Gastroesophageal sphincter (tissue), 4 donors: ENCODE measurements at regions not wholly inside any gene's neighbourhood (a gene's known extent, or its start where the extent isn't known, plus 50 kb on each side); places are given as distances from the start of the nearest gene placed in this dataset.

Source experiments
- ATAC-seq: fragments of 150-250 bp; one replicate; pipeline ENCODE4 v1.9.1; 2016; ENCODE audit warnings: mild to moderate bottlenecking, moderate library complexity
- H3K27ac ChIP-seq, 4 donors: fragments of 200-600 bp; sonication (generic) in 3 of 4; 1 replicate in 3 of 4; 2 replicates in 1 of 4; pipeline ENCODE4 v1.5.1; 2016 to 2019
- H3K27me3 ChIP-seq: fragments of 200-600 bp; sonication (generic); one replicate; pipeline ENCODE4 v1.5.1; 2019
- H3K36me3 ChIP-seq, 2 donors: fragments of 200-600 bp; sonication (generic); one replicate each; pipeline ENCODE4 v1.5.1; 2019; ENCODE audit warnings: control low read depth in 1 of 2
- H3K4me1 ChIP-seq, 3 donors: fragments of 200-600 bp; sonication (generic); 1 replicate in 2 of 3; 2 replicates in 1 of 3; pipeline ENCODE4 v1.5.1; 2016 to 2019; ENCODE audit warnings: control low read depth in 2 of 3
- H3K4me3 ChIP-seq, 2 donors: fragments of 200-600 bp; sonication (generic); one replicate each; pipeline ENCODE4 v1.5.1; 2019; ENCODE audit warnings: mild to moderate bottlenecking in 1 of 2, moderate library complexity in 1 of 2
- H3K9me3 ChIP-seq, 3 donors: fragments of 200-600 bp; sonication (generic); one replicate each; pipeline ENCODE4 v1.5.1; 2017 to 2019; ENCODE audit warnings: control low read depth in 2 of 3
- EP300 ChIP-seq: sonication (generic); formaldehyde crosslinking; IDR thresholded peaks from one replicate; pipeline ENCODE4 v1.6.1; 2017; ENCODE audit warnings: antibody characterized with exemption, mild to moderate bottlenecking
- POLR2A ChIP-seq, 2 donors: fragments of 450-650 bp; IDR thresholded peaks; one replicate each; pipeline ENCODE4 v1.6.1; 2017; ENCODE audit warnings: antibody characterized with exemption in 2 of 2, mild to moderate bottlenecking in 2 of 2, moderate library complexity in 1 of 2
- POLR2AphosphoS5 ChIP-seq: sonication (generic); formaldehyde crosslinking; IDR thresholded peaks from one replicate; pipeline ENCODE4 v1.6.1; 2017; ENCODE audit warnings: antibody characterized with exemption
- WGBS, 2 donors: methylation state at CpG; one replicate each; pipeline ENCODE4 v1.1.5; 2018; ENCODE audit warnings: low coverage in 1 of 2; 5-methylcytosine and 5-hydroxymethylcytosine counted together
- TF ChIP-seq, protein P1 (sequence below), 4 experiments: fragments of 200-600 bp in 2 of 4; fragments of 450-650 bp in 2 of 4; sonication (generic) in 1 of 4; IDR thresholded peaks; one replicate each; pipeline ENCODE4 v1.5.1; 2017 to 2019; ENCODE audit warnings: antibody characterized with exemption in 4 of 4, mild to moderate bottlenecking in 2 of 4, moderate library complexity in 2 of 4

DNA sequence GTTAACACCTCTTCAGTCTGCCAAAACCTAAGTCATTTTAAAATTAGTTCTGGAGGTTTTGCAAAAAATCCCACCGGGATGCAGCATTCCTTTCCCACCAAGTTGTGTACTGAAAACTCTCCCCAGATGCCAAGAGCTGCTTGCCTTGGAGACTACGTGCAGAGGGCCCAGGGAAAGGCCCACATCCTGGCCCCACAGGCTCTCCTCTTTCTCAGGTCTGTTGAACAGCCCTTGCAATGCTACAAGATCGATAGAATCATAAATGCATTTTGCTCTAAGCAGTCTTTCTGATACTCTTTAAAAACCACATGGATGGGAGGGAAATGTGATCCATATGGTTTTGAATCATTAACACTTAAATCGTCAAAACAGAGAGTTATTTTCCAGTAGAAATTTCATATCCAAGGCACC lies 126.7 kb upstream of the ZMIZ1 start:
- Histone ChIP-seq H3K36me3 (no peaks in the 10 kb centered on the region), H3K27me3 (no peaks in the 10 kb centered on the region), H3K4me3 (no peak overlapping the region), H3K4me1 (peaks cover 0 to 43% (median 13%) of the 10 kb centered on the region in 3 donors), H3K27ac (no peak overlapping the region), H3K9me3 (peaks cover 0 to 5% (median 0%) of the 10 kb centered on the region in 3 donors)
- TF ChIP-seq POLR2AphosphoS5 (no peak), EP300 (no peak), POLR2A (IDR thresholded peaks at IDR 0.05) (no peak)
- TF ChIP-seq, protein P1, sequence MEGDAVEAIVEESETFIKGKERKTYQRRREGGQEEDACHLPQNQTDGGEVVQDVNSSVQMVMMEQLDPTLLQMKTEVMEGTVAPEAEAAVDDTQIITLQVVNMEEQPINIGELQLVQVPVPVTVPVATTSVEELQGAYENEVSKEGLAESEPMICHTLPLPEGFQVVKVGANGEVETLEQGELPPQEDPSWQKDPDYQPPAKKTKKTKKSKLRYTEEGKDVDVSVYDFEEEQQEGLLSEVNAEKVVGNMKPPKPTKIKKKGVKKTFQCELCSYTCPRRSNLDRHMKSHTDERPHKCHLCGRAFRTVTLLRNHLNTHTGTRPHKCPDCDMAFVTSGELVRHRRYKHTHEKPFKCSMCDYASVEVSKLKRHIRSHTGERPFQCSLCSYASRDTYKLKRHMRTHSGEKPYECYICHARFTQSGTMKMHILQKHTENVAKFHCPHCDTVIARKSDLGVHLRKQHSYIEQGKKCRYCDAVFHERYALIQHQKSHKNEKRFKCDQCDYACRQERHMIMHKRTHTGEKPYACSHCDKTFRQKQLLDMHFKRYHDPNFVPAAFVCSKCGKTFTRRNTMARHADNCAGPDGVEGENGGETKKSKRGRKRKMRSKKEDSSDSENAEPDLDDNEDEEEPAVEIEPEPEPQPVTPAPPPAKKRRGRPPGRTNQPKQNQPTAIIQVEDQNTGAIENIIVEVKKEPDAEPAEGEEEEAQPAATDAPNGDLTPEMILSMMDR (IDR thresholded peaks at IDR 0.05): no peak
- WGBS, 2 donors: 63 to 78% methylated on average over 2 to 4 of the region's 4 CpGs
- no peak for ATAC-seq

DNA sequence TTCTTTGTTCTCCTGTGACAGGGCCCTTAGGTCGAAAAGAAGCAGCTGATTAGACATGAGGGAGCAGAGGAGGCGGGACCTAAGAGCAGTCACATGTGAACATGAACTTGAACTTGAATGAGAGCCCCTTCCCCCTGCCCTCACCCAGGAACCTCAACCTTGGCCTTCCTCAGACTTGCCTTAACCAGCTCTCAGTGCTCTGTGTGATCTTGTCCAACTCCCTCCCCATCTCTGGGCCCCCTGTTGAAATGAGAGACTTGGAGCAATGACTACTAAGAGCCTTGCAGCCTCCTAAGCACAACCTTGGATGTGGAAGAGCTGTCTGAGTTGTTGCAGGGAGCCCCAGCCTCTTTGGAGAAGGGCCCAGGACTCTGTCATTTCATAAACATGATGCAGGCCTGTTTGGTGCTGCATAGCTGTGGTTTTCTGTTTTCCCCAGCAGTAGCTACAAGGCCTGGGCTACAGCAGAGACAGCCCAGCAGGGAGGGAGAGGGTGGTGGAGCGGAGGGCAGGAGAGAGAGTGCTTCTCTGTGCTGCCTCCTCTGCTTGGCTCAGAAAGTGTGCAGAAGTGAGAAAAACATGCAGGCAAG lies 123.9 kb upstream of the ZMIZ1 start:
- peak; percentile 81 for ATAC-seq
- no peaks in the 10 kb centered on the region for H3K27me3 ChIP-seq
- H3K27ac ChIP-seq: peak overlapping the region in 3 of 4 donors; percentile 27 to 54 (median 53)
- peaks cover 0 to 30% (median 13%) of the 10 kb centered on the region in 3 donors for H3K4me1 ChIP-seq
- H3K36me3 ChIP-seq: no peaks in the 10 kb centered on the region
- 20 to 40% methylated on average over 1 of the region's 3 CpGs for WGBS, 2 donors
- TF ChIP-seq EP300 (no peak), POLR2AphosphoS5 (peak; percentile 74), POLR2A (IDR thresholded peaks at IDR 0.05) (no peak)
- TF ChIP-seq, protein P1 (IDR thresholded peaks at IDR 0.05): no peak
- no peak overlapping the region for H3K4me3 ChIP-seq
- H3K9me3 ChIP-seq: peaks cover 0 to 5% (median 0%) of the 10 kb centered on the region in 3 donors

- H3K27ac ChIP-seq: peak overlapping the region in 1 of 4 donors; percentile 27
- 81% methylated on average over 3 of the region's 4 CpGs; no CpG with 5 or more reads in 1 of the 2 donors for WGBS, 2 donors
- TF ChIP-seq POLR2AphosphoS5 (no peak), EP300 (no peak), POLR2A (IDR thresholded peaks at IDR 0.05) (no peak)
- TF ChIP-seq, protein P1 (IDR thresholded peaks at IDR 0.05): no peak
- ATAC-seq: no peak
- H3K4me1 ChIP-seq: peaks cover 0 to 30% (median 13%) of the 10 kb centered on the region in 3 donors
- no peaks in the 10 kb centered on the region for H3K36me3 ChIP-seq
- no peak overlapping the region for H3K4me3 ChIP-seq
- peaks cover 0 to 5% (median 0%) of the 10 kb centered on the region in 3 donors for H3K9me3 ChIP-seq
- no peaks in the 10 kb centered on the region for H3K27me3 ChIP-seq
Measured at GRCh38 chr10:78945838-78946237, 122.9 kb upstream of the ZMIZ1 start.

DNA sequence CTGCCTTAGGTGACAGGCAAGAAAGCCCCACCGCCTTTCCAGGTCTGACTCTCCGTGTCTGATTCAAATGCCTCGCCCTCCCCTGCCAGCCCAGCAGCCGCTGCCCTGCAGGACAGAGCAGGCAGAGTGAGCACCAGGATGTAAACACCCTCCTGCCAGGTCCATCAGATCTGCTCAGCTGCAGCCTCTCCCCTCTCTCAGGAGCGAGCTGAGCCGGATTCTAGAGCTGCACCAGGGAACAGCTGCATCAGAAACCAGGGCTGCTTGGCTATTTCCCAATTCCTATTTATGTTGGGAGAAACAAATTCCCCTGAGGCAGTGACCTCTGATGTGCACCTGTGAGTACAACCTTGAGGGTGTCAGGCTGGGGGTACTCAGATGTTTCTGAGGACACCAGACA lies 121.5 kb upstream of the ZMIZ1 start:
- TF ChIP-seq POLR2A (IDR thresholded peaks at IDR 0.05): no peak
- no peak for TF ChIP-seq EP300
- no peak for TF ChIP-seq POLR2AphosphoS5
- TF ChIP-seq, protein P1 (IDR thresholded peaks at IDR 0.05): no peak
- Histone ChIP-seq H3K27me3 (no peaks in the 10 kb centered on the region), H3K36me3 (no peaks in the 10 kb centered on the region), H3K9me3 (peaks cover 0 to 5% (median 0%) of the 10 kb centered on the region in 3 donors), H3K4me3 (no peak overlapping the region), H3K27ac (no peak overlapping the region), H3K4me1 (peaks cover 0 to 35% (median 13%) of the 10 kb centered on the region in 3 donors)
- no peak for ATAC-seq
- WGBS, 2 donors: 87% methylated on average over 3 of the region's 6 CpGs; no CpG with 5 or more reads in 1 of the 2 donors

DNA sequence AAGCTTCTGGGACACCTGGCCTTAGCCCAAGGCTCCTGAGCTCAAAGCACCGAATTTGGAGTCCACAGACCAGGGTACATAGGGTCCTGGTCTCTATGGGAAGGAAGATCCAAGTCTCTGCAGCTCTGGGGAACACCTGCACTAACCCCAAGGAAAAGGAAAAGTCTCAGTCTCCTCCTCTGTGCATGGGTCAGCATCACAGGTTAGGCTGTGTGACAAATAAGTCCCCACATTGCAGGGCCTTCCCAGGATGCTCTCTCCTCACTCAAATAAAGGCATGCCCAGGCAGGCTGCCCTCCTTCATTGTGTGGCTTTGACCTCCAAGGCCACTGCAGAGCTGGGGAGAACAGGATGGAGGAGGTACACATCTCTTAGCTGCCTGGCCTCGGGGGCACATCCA lies 121.0 kb upstream of the ZMIZ1 start:
- Histone ChIP-seq H3K4me1 (peaks cover 0 to 36% (median 13%) of the 10 kb centered on the region in 3 donors), H3K27me3 (no peaks in the 10 kb centered on the region), H3K9me3 (peaks cover 0 to 3% (median 0%) of the 10 kb centered on the region in 3 donors), H3K36me3 (no peaks in the 10 kb centered on the region), H3K4me3 (no peak overlapping the region), H3K27ac (no peak overlapping the region)
- no peak for TF ChIP-seq EP300
- TF ChIP-seq POLR2A (IDR thresholded peaks at IDR 0.05): no peak
- no peak for TF ChIP-seq POLR2AphosphoS5
- TF ChIP-seq, protein P1 (IDR thresholded peaks at IDR 0.05): no peak
- WGBS, 2 donors: 71 to 100% methylated on average over 1 of the region's 2 CpGs
- ATAC-seq: no peak
